WTC11 (cell line): ENCODE measurements at regions not wholly inside any gene's neighbourhood (a gene's known extent, or its start where the extent isn't known, plus 50 kb on each side); places are given as distances from the start of the nearest gene placed in this dataset.

Experiments
- ATAC-seq: fragments of 200-7000 bp; cut with Tn5 transposase; 2 replicates; pipeline ENCODE4 v1.10.0; 2021; ENCODE audit warnings: mild to moderate bottlenecking, moderate library complexity
- CTCF ChIA-PET: fragments of 300-600 bp; sonication (Branson Sonifier 250); formaldehyde crosslinking; loops from one replicate; lab custom pipeline; 2021; ENCODE audit warnings: antibody characterized with exemption; lab: Charles Lee
- POLR2A ChIA-PET: fragments of 350-600 bp; sonication (Branson Sonifier 250); formaldehyde crosslinking; loops from one replicate; lab custom pipeline; 2021; ENCODE audit warnings: antibody characterized with exemption; lab: Charles Lee
- DNase-seq: peaks from one replicate; pipeline ENCODE4 v3.0.0; 2021; ENCODE audit warnings: low spot score
- H3K27ac Mint-ChIP-seq: 2 replicates; pipeline ENCODE4 v1.8.0; 2021; ENCODE audit warnings: mixed read lengths
- H3K27me3 Mint-ChIP-seq: 2 replicates; pipeline ENCODE4 v1.8.0; 2021; ENCODE audit warnings: low read depth, mild to moderate bottlenecking, moderate library complexity, mixed read lengths
- H3K36me3 Mint-ChIP-seq: 2 replicates; pipeline ENCODE4 v1.8.0; 2021; ENCODE audit warnings: mixed read lengths
- H3K4me1 Mint-ChIP-seq: 2 replicates; pipeline ENCODE4 v1.8.0; 2022; ENCODE audit warnings: mixed read lengths
- H3K4me3 Mint-ChIP-seq: 2 replicates; pipeline ENCODE4 v1.8.0; 2021; ENCODE audit warnings: mild to moderate bottlenecking, moderate library complexity, mixed read lengths
- H3K9me3 Mint-ChIP-seq: 2 replicates; pipeline ENCODE4 v1.8.0; 2021; ENCODE audit warnings: mixed read lengths
- CBFB ChIP-seq: sonication (generic); formaldehyde crosslinking; IDR thresholded peaks from 2 replicates; pipeline ENCODE4 v1.8.1; 2022; ENCODE audit warnings: mild to moderate bottlenecking, low read depth, missing genetic modification reagents
- ESRRA ChIP-seq: sonication (generic); formaldehyde crosslinking; IDR thresholded peaks from 2 replicates; pipeline ENCODE4 v1.8.1; 2022; ENCODE audit warnings: mild to moderate bottlenecking, missing genetic modification reagents, borderline replicate concordance
- FOXJ3 ChIP-seq: sonication (generic); formaldehyde crosslinking; IDR thresholded peaks from 2 replicates; pipeline ENCODE4 v1.9.0; 2021; ENCODE audit warnings: missing genetic modification reagents, mild to moderate bottlenecking, borderline replicate concordance
- GTF2I ChIP-seq: fragments of 250-450 bp; sonication (Bioruptor Pico); conservative IDR thresholded peaks from 2 replicates; pipeline ENCODE4 v1.4.0; 2021; ENCODE audit warnings: mild to moderate bottlenecking
- MLX ChIP-seq: sonication (generic); formaldehyde crosslinking; IDR thresholded peaks from 2 replicates; pipeline ENCODE4 v1.8.1; 2023; ENCODE audit warnings: mild to moderate bottlenecking, missing genetic modification reagents, moderate library complexity
- MXD4 ChIP-seq: fragments of 250-450 bp; sonication (Bioruptor Pico); IDR thresholded peaks from 2 replicates; pipeline ENCODE4 v1.8.0; 2021; ENCODE audit warnings: mild to moderate bottlenecking, moderate library complexity, borderline replicate concordance
- SOX15 ChIP-seq: fragments of 250-450 bp; sonication (Bioruptor Pico); IDR thresholded peaks from 2 replicates; pipeline ENCODE4 v1.9.0; 2021; ENCODE audit warnings: mild to moderate bottlenecking
- ZNF512 ChIP-seq: sonication (generic); formaldehyde crosslinking; IDR thresholded peaks from 2 replicates; pipeline ENCODE4 v1.8.1; 2022; ENCODE audit warnings: missing genetic modification reagents, borderline replicate concordance
- ZNF532 ChIP-seq: fragments of 250-450 bp; sonication (Bioruptor Pico); IDR thresholded peaks from 2 replicates; pipeline ENCODE4 v1.9.0; 2021; ENCODE audit warnings: mild to moderate bottlenecking, borderline replicate concordance

- no peak overlapping the region for H3K4me3 Mint-ChIP-seq
- no peak overlapping the region for H3K27ac Mint-ChIP-seq
- peaks cover 2% of the 10 kb centered on the region; the same call in 1 of the 2 replicates for H3K36me3 Mint-ChIP-seq
- peaks cover 22% of the 10 kb centered on the region for H3K4me1 Mint-ChIP-seq
- POLR2A ChIA-PET = no interaction called here
- DNase-seq (no peak), ATAC-seq (no peak)
- no peaks in the 10 kb centered on the region for H3K27me3 Mint-ChIP-seq
- no peak for TF ChIP-seq FOXJ3 (CRISPR knock-in tag)
- no peak for TF ChIP-seq SOX15
- no peak for TF ChIP-seq MLX
- no peak for TF ChIP-seq GTF2I (CRISPR knock-in tag)
- CTCF ChIA-PET = no interaction called here
- peaks cover 4% of the 10 kb centered on the region for H3K9me3 Mint-ChIP-seq
These were observed 87.3 kb upstream of the LIPC start for GRCh38 chr15:58344213-58345070.

- peaks cover 4% of the 10 kb centered on the region for H3K9me3 Mint-ChIP-seq
These were observed 85.4 kb upstream of the LIPC start for GRCh38 chr15:58346361-58346760.

GRCh38 chr15:58348095-58348812 lies 83.5 kb upstream of the LIPC start:
- H3K27ac Mint-ChIP-seq = no peak overlapping the region
- peaks cover 4% of the 10 kb centered on the region for H3K9me3 Mint-ChIP-seq
- DNase-seq (no peak), ATAC-seq (no peak)
- ChIA-PET POLR2A (interaction anchor here (0.5 kb wide), 1 partner anchor 70 kb away, joined by 3 read pairs; no protein-coding TSS in a partner anchor), CTCF (no interaction called here)
- H3K4me3 Mint-ChIP-seq = no peak overlapping the region
- H3K36me3 Mint-ChIP-seq = peaks cover 2% of the 10 kb centered on the region; the same call in 1 of the 2 replicates
- no peaks in the 10 kb centered on the region for H3K27me3 Mint-ChIP-seq
- peaks cover 10% of the 10 kb centered on the region for H3K4me1 Mint-ChIP-seq
- TF ChIP-seq MXD4 (CRISPR knock-in tag) (no peak), ZNF532 (CRISPR knock-in tag) (no peak), ZNF512 (CRISPR knock-in tag) (no peak), CBFB (CRISPR knock-in tag) (no peak), FOXJ3 (CRISPR knock-in tag) (no peak)

More at GRCh38 chr15:58346361-58346760, 85.4 kb upstream of the LIPC start:
- DNase-seq (no peak), ATAC-seq (peak; percentile 81)
- Mint-ChIP-seq H3K27ac (no peak overlapping the region), H3K4me3 (no peak overlapping the region), H3K27me3 (no peaks in the 10 kb centered on the region), H3K36me3 (peaks cover 2% of the 10 kb centered on the region; the same call in 1 of the 2 replicates), H3K4me1 (peaks cover 22% of the 10 kb centered on the region)
- ChIA-PET CTCF (interaction anchor here (0.8 kb wide), 1 partner anchor 14 kb away, joined by 4 read pairs; no protein-coding TSS in a partner anchor), POLR2A (no interaction called here)
- TF ChIP-seq ESRRA = no peak
